ENCODE measurements at regions not wholly inside any gene's neighbourhood (a gene's known extent, or its start where the extent isn't known, plus 50 kb on each side); places are given as distances from the start of the nearest gene placed in this dataset.

- no peak for ATAC-seq
- CTCF ChIA-PET, result no interaction called here
- POLR2A ChIA-PET, result no interaction called here
Observed at GRCh38 chr12:91640021-91640420, 457.4 kb upstream of the DCN start.

DNA sequence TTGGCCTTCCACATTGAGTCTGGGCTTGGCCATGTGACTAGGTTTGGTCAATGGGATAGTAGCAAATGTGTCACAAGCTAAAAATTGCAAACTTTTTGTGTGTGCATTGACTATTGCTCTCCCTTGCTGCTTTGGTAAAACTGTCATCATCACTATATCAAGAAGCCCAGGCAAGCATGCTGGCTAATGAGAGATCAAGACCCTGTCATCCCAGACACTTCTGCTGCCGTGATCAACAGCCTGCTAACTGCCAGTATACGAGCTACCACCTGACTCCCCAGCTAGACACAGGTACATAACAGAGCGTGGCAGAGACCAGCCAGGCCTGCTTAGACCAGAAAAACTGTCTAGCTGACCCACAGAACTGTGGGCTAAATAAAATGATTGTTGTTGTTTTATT is 456.7 kb upstream of the DCN start:
- no peak overlapping the region for H3K4me3 ChIP-seq (ENCODE audit: low read depth in 2 of 2, low read length in 2 of 2)
- BruUV-seq (replicated peaks), result no TSS peak
- H3K27ac ChIP-seq (ENCODE audit: low read length), result no peak overlapping the region
- no peaks in the 10 kb centered on the region for H3K9me3 ChIP-seq (ENCODE audit: control insufficient read depth, insufficient read depth, low read depth, low read length)
- no peak for ATAC-seq
- intact Hi-C loops (cut with micrococcal nuclease; ENCODE audit: unreplicated experiment) (no loop called here), in situ Hi-C loops (cut with HindIII; ENCODE audit: low pct_unique_long_range_greater_than_20kb, low sequenced_read_pairs) (no loop called here)
- ChIA-PET CTCF (no interaction called here), POLR2A (no interaction called here)
- no peaks in the 10 kb centered on the region for H3K36me3 ChIP-seq (ENCODE audit: control insufficient read depth, insufficient read depth, low read length)
- no peaks in the 10 kb centered on the region for H3K27me3 ChIP-seq (ENCODE audit: control insufficient read depth, insufficient read depth, low read length)
- DNase-seq (ENCODE audit: low read depth, low spot score), result no peak
- no peaks in the 10 kb centered on the region for H3K4me1 ChIP-seq (ENCODE audit: control insufficient read depth, insufficient read depth, low read length)
- TF ChIP-seq, protein P1, sequence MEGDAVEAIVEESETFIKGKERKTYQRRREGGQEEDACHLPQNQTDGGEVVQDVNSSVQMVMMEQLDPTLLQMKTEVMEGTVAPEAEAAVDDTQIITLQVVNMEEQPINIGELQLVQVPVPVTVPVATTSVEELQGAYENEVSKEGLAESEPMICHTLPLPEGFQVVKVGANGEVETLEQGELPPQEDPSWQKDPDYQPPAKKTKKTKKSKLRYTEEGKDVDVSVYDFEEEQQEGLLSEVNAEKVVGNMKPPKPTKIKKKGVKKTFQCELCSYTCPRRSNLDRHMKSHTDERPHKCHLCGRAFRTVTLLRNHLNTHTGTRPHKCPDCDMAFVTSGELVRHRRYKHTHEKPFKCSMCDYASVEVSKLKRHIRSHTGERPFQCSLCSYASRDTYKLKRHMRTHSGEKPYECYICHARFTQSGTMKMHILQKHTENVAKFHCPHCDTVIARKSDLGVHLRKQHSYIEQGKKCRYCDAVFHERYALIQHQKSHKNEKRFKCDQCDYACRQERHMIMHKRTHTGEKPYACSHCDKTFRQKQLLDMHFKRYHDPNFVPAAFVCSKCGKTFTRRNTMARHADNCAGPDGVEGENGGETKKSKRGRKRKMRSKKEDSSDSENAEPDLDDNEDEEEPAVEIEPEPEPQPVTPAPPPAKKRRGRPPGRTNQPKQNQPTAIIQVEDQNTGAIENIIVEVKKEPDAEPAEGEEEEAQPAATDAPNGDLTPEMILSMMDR (IDR thresholded peaks at IDR 0.05), result no peak
- TF ChIP-seq SIN3A (IDR thresholded peaks at IDR 0.05; ENCODE audit: borderline replicate concordance, insufficient read depth, low read depth, low read length) (no peak), REST (IDR thresholded peaks at IDR 0.05; ENCODE audit: insufficient read depth in 1 of 2, low read depth in 2 of 2, low read length in 1 of 2) (no peak), POLR2AphosphoS5 (IDR thresholded peaks at IDR 0.05; ENCODE audit: low read depth, low read length) (no peak), TCF7L2 (IDR thresholded peaks at IDR 0.05; ENCODE audit: low read depth, low read length) (no peak)

More at GRCh38 chr12:91640021-91640420, 457.4 kb upstream of the DCN start:
- H3K4me1 ChIP-seq (ENCODE audit: control insufficient read depth, insufficient read depth, low read length), result no peaks in the 10 kb centered on the region
- H3K9me3 ChIP-seq (ENCODE audit: control insufficient read depth, insufficient read depth, low read depth, low read length), result no peaks in the 10 kb centered on the region
- intact Hi-C loops (cut with micrococcal nuclease; ENCODE audit: unreplicated experiment), result no loop called here
- in situ Hi-C loops (cut with HindIII; ENCODE audit: low pct_unique_long_range_greater_than_20kb, low sequenced_read_pairs), result no loop called here
- BruUV-seq (replicated peaks), result no TSS peak
- H3K27ac ChIP-seq (ENCODE audit: low read length), result no peak overlapping the region
- no peak for TF ChIP-seq POLR2AphosphoS5 (IDR thresholded peaks at IDR 0.05; ENCODE audit: low read depth, low read length)
- TF ChIP-seq TCF7L2 (IDR thresholded peaks at IDR 0.05; ENCODE audit: low read depth, low read length), result no peak
- no peak for TF ChIP-seq REST (IDR thresholded peaks at IDR 0.05; ENCODE audit: insufficient read depth in 1 of 2, low read depth in 2 of 2, low read length in 1 of 2)
- no peak for TF ChIP-seq SIN3A (IDR thresholded peaks at IDR 0.05; ENCODE audit: borderline replicate concordance, insufficient read depth, low read depth, low read length)
- TF ChIP-seq, protein P1 (IDR thresholded peaks at IDR 0.05), result no peak
- no peak for DNase-seq (ENCODE audit: low read depth, low spot score)
- H3K27me3 ChIP-seq (ENCODE audit: control insufficient read depth, insufficient read depth, low read length), result no peaks in the 10 kb centered on the region
- no peaks in the 10 kb centered on the region for H3K36me3 ChIP-seq (ENCODE audit: control insufficient read depth, insufficient read depth, low read length)
- H3K4me3 ChIP-seq (ENCODE audit: low read depth in 2 of 2, low read length in 2 of 2), result no peak overlapping the region
